ENCODE measurements at regions not wholly inside any gene's neighbourhood (a gene's known extent, or its start where the extent isn't known, plus 50 kb on each side); places are given as distances from the start of the nearest gene placed in this dataset.
"Not testable (repeated sequence)": the region's sequence is repeated elsewhere in the genome, so short reads cannot be mapped to it uniquely, and the experiment has no call there.

GRCh38 chr7:155378959-155379871 is 78.7 kb upstream of the EN2 start:
- Histone ChIP-seq H3K9ac (no peak overlapping the region), H3K9me3 (replicated peaks in 1 of 11) (no peaks in the 10 kb centered on the region), H4K20me1 (peaks cover 0 to 95% (median 78%) of the 10 kb centered on the region in 11 experiments; a peak in 19 of 22 replicates), H3K4me3 (no peak overlapping the region), H3K4me1 (peaks cover 28 to 52% (median 42%) of the 10 kb centered on the region in 10 experiments), H3K4me2 (peak overlapping the region in 2 of 11 experiments; percentile 1; a peak in 1 of 22 replicates), H3K27ac (no peak overlapping the region), H3K27me3 (peaks cover 100% of the 10 kb centered on the region in 11 experiments), H3K36me3 (no peaks in the 10 kb centered on the region)
- TF ChIP-seq Cebpa-rat (IDR thresholded peaks at IDR 0.05), result no peak

GRCh38 chr7:155380221-155380861 is 77.6 kb upstream of the EN2 start:
- Histone ChIP-seq H3K27ac (no peak overlapping the region), H3K27me3 (peaks cover 100% of the 10 kb centered on the region in 11 experiments), H3K9me3 (replicated peaks in 1 of 11) (no peaks in the 10 kb centered on the region), H4K20me1 (peaks cover 0 to 89% (median 75%) of the 10 kb centered on the region in 11 experiments; a peak in 19 of 22 replicates), H3K4me1 (peaks cover 17 to 41% (median 31%) of the 10 kb centered on the region in 10 experiments), H3K9ac (no peak overlapping the region), H3K36me3 (no peaks in the 10 kb centered on the region), H3K4me2 (peak overlapping the region in 1 of 11 experiments; percentile 33; a peak in 1 of 22 replicates), H3K4me3 (no peak overlapping the region)
- TF ChIP-seq Cebpa-rat (IDR thresholded peaks at IDR 0.05), result no peak

- TF ChIP-seq Cebpa-rat (IDR thresholded peaks at IDR 0.05), result no peak
- no peak overlapping the region for H3K9ac ChIP-seq
- H3K4me1 ChIP-seq, result peaks cover 9 to 32% (median 22%) of the 10 kb centered on the region in 10 experiments
- H3K4me3 ChIP-seq, result peak overlapping the region in 4 of 10 experiments; percentile 10 to 36 (median 20); a peak in 5 of 20 replicates
- peaks cover 94 to 100% (median 100%) of the 10 kb centered on the region in 11 experiments for H3K27me3 ChIP-seq
- H3K4me2 ChIP-seq, result peak overlapping the region in 10 of 11 experiments; percentile 4 to 78 (median 34); a peak in 15 of 22 replicates
- H3K9me3 ChIP-seq (replicated peaks in 1 of 11), result no peaks in the 10 kb centered on the region
- H3K36me3 ChIP-seq, result no peaks in the 10 kb centered on the region
- H4K20me1 ChIP-seq, result peaks cover 0 to 84% (median 72%) of the 10 kb centered on the region in 11 experiments; a peak in 19 of 22 replicates
- H3K27ac ChIP-seq, result no peak overlapping the region
These were observed 76.7 kb upstream of the EN2 start for GRCh38 chr7:155380976-155381851.

- Histone ChIP-seq H3K9ac (no peak overlapping the region), H4K20me1 (peaks cover 0 to 89% (median 64%) of the 10 kb centered on the region in 11 experiments; a peak in 19 of 22 replicates), H3K27me3 (peaks cover 87 to 100% (median 100%) of the 10 kb centered on the region in 11 experiments), H3K4me2 (peak overlapping the region in 10 of 11 experiments; percentile 4 to 78 (median 34); a peak in 15 of 22 replicates), H3K36me3 (no peaks in the 10 kb centered on the region), H3K9me3 (replicated peaks in 1 of 11) (no peaks in the 10 kb centered on the region), H3K27ac (no peak overlapping the region), H3K4me3 (peak overlapping the region in 4 of 10 experiments; percentile 10 to 36 (median 20); a peak in 5 of 20 replicates), H3K4me1 (peaks cover 9 to 30% (median 20%) of the 10 kb centered on the region in 10 experiments)
- no peak for TF ChIP-seq Cebpa-rat (IDR thresholded peaks at IDR 0.05)
These were observed 75.8 kb upstream of the EN2 start for GRCh38 chr7:155381852-155382801.

GRCh38 chr7:155382802-155383171 is 75.1 kb upstream of the EN2 start:
- H3K4me3 ChIP-seq, result no peak overlapping the region
- H3K4me2 ChIP-seq, result no peak overlapping the region
- no peak for TF ChIP-seq Cebpa-rat (IDR thresholded peaks at IDR 0.05)
- H4K20me1 ChIP-seq, result peaks cover 0 to 85% (median 58%) of the 10 kb centered on the region in 11 experiments; a peak in 19 of 22 replicates
- no peak overlapping the region for H3K27ac ChIP-seq
- no peaks in the 10 kb centered on the region for H3K9me3 ChIP-seq (replicated peaks in 1 of 11)
- H3K9ac ChIP-seq, result no peak overlapping the region
- no peaks in the 10 kb centered on the region for H3K36me3 ChIP-seq
- peaks cover 84 to 100% (median 100%) of the 10 kb centered on the region in 11 experiments for H3K27me3 ChIP-seq
- H3K4me1 ChIP-seq, result peaks cover 3 to 24% (median 14%) of the 10 kb centered on the region in 10 experiments

- no peak for TF ChIP-seq Cebpa-rat (IDR thresholded peaks at IDR 0.05)
- peaks cover 81 to 100% (median 100%) of the 10 kb centered on the region in 11 experiments for H3K27me3 ChIP-seq
- peaks cover 0 to 74% (median 47%) of the 10 kb centered on the region in 11 experiments; a peak in 17 of 22 replicates for H4K20me1 ChIP-seq
- H3K36me3 ChIP-seq, result no peaks in the 10 kb centered on the region
- no peaks in the 10 kb centered on the region for H3K9me3 ChIP-seq (replicated peaks in 1 of 11)
- H3K4me3 ChIP-seq, result no peak overlapping the region
- no peak overlapping the region for H3K27ac ChIP-seq
- no peak overlapping the region for H3K4me2 ChIP-seq
- H3K9ac ChIP-seq, result no peak overlapping the region
- H3K4me1 ChIP-seq, result peaks cover 4 to 24% (median 14%) of the 10 kb centered on the region in 10 experiments; a peak in 16 of 20 replicates
These were observed 74.0 kb upstream of the EN2 start for GRCh38 chr7:155383756-155384491.

GRCh38 chr7:155384751-155385150 is 73.2 kb upstream of the EN2 start:
- no peak for TF ChIP-seq Cebpa-rat (IDR thresholded peaks at IDR 0.05)
- H3K4me1 ChIP-seq, result peaks cover 7 to 18% (median 15%) of the 10 kb centered on the region in 10 experiments; a peak in 16 of 20 replicates
- no peak overlapping the region for H3K4me3 ChIP-seq
- H3K27me3 ChIP-seq, result peaks cover 75 to 100% (median 98%) of the 10 kb centered on the region in 11 experiments
- H3K36me3 ChIP-seq, result no peaks in the 10 kb centered on the region
- H3K4me2 ChIP-seq, result no peak overlapping the region
- no peaks in the 10 kb centered on the region for H3K9me3 ChIP-seq (replicated peaks in 1 of 11)
- H4K20me1 ChIP-seq, result peaks cover 0 to 66% (median 38%) of the 10 kb centered on the region in 11 experiments; a peak in 17 of 22 replicates
- no peak overlapping the region for H3K9ac ChIP-seq
- H3K27ac ChIP-seq, result no peak overlapping the region

- peaks cover 71 to 99% (median 98%) of the 10 kb centered on the region in 11 experiments for H3K27me3 ChIP-seq
- not testable (repeated sequence) for H3K36me3 ChIP-seq; H3K27ac ChIP-seq; H3K9me3 ChIP-seq (replicated peaks in 1 of 11); H3K9ac ChIP-seq; H3K4me3 ChIP-seq; H3K4me2 ChIP-seq
- H4K20me1 ChIP-seq, result peaks cover 0 to 66% (median 36%) of the 10 kb centered on the region in 11 experiments; a peak in 16 of 22 replicates
- peaks cover 7 to 17% (median 14%) of the 10 kb centered on the region in 10 experiments; a peak in 16 of 20 replicates for H3K4me1 ChIP-seq
These were observed 72.7 kb upstream of the EN2 start for GRCh38 chr7:155385182-155385581.
